T-helper 17 cell (primary cell): ENCODE measurements at regions not wholly inside any gene's neighbourhood (a gene's known extent, or its start where the extent isn't known, plus 50 kb on each side); places are given as distances from the start of the nearest gene placed in this dataset.
"Not testable (repeated sequence)": the region's sequence is repeated elsewhere in the genome, so short reads cannot be mapped to it uniquely, and the experiment has no call there.

Experiments used
- ATAC-seq: fragments of 150-1000 bp; cut with Tn5 transposase; 2 replicates; pipeline ENCODE4 v1.10.0; 2021; ENCODE audit warnings: mild to moderate bottlenecking, moderate library complexity
- DNase-seq, 3 donors: peaks; one replicate each; pipeline versions ENCODE4 v3.0.0 to v3.0.0-alpha.2; 2020 to 2021
- H3K9me3 ChIP-seq: one replicate; pipeline ENCODE4 v1.7.0; 2013; ENCODE audit warnings: low read length, mild to moderate bottlenecking; ENCODE audit not compliant: control insufficient read depth, poor library complexity, severe bottlenecking
- H3K27ac Mint-ChIP-seq: one replicate; pipeline ENCODE4 v1.8.0; 2022; ENCODE audit warnings: mild to moderate bottlenecking, moderate library complexity, mixed read lengths
- H3K27me3 Mint-ChIP-seq: one replicate; pipeline ENCODE4 v1.8.0; 2022; ENCODE audit warnings: mixed read lengths
- H3K36me3 Mint-ChIP-seq: one replicate; pipeline ENCODE4 v1.8.0; 2022; ENCODE audit warnings: low read depth, mixed read lengths
- H3K4me1 Mint-ChIP-seq: one replicate; pipeline ENCODE4 v1.8.0; 2022; ENCODE audit warnings: mild to moderate bottlenecking, mixed read lengths
- H3K4me3 Mint-ChIP-seq: one replicate; pipeline ENCODE4 v1.8.0; 2022; ENCODE audit warnings: mild to moderate bottlenecking, moderate library complexity, mixed read lengths

DNA sequence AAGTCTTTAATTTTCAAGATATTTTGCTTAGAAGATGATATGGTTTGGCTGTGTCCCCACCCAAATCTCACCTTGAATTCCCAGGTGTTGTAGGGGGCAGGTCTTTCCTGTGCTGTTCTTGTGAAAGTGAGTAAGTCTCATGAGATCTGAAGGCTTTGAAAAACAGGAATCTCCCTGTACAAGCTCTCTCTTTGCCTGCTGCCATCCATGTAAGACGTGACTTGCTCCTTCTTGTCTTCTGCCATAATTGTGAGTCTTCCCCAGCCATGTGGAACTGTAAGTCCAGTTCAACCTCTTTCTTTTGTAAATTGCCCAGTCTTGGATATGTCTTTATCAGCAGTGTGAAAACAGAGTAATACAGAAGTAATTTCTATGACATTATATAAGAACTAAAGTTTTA, 1255.2 kb upstream of the LRRTM3 start:
- not testable (repeated sequence) for H3K4me3 Mint-ChIP-seq, H3K4me1 Mint-ChIP-seq, H3K27ac Mint-ChIP-seq, DNase-seq, ATAC-seq, H3K27me3 Mint-ChIP-seq, H3K36me3 Mint-ChIP-seq, H3K9me3 ChIP-seq

DNA sequence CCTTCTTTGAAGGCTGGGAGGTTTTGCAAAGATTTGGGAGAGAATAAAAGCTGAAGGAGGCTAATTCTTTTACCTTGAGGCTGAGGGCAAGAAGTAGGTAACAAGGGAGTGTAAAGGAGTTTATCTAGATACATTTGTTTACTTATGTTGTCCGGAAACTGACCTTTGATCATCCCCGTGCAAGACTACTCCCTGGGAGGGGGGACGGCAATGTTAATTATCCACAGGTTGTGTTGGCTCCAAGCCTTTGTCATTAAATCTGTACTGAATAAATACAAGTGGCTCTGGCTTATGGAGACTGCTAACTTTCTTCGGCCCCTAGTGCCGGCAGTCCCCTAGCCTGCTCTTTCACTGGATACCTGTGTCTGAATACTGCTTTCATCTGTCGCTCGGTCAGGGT, 1250.6 kb upstream of the LRRTM3 start:
- Mint-ChIP-seq H3K27ac (no peak overlapping the region), H3K4me1 (no peaks in the 10 kb centered on the region), H3K36me3 (no peaks in the 10 kb centered on the region), H3K27me3 (no peaks in the 10 kb centered on the region), H3K4me3 (no peak overlapping the region)
- DNase-seq: no peak
- no peaks in the 10 kb centered on the region for H3K9me3 ChIP-seq
- no peak for ATAC-seq

DNA sequence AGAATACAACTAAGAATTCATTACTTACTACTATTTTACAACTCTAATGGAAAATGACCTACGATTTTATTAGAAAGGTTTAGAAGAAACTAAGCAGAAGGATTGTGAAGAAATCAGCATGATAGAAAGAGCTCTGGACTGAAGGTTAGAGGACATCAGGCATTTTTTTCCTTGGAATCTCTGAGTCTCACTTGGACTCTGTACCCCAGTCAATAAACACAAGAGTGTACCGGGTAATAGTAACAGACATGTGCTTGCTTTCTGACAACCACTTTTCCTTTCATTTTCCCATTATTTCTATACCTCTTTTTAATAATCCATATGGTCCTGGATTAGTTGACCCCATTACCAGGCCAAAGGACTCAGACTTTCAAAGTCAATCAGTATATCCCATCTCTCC, 1240.9 kb upstream of the LRRTM3 start:
- Mint-ChIP-seq H3K4me3 (no peak overlapping the region), H3K36me3 (no peaks in the 10 kb centered on the region), H3K4me1 (no peaks in the 10 kb centered on the region), H3K27ac (no peak overlapping the region), H3K27me3 (no peaks in the 10 kb centered on the region)
- no peak for DNase-seq
- no peak for ATAC-seq
- H3K9me3 ChIP-seq: no peaks in the 10 kb centered on the region

DNA sequence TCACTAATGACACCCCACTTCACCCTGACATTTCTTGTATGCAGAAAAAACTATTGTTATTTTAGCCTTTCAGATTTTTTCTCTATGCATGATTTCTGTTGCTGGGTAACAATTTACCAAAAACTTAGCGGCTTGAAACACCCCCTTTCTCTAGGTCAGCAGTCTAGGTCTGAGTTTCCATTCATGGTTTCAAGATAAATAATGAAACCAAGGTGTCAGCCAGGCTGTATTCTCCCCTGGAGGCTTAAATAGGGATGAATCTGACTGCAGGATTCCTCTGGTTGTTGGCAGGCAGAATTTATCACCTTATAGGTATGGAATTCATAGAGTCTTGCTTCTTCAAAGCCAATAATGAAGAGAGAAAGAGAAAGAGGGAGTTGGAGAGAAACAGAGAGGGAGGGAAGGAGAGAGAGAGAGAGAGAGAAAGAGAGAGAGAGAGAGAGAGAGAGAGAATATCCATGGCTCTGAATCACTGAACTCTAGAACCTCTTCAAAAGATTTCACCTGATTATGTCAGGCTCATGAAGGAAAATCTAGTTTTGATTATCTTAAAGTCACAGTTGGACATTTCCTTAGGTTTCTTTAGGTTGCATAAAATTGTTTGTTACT, 1224.6 kb upstream of the LRRTM3 start:
- DNase-seq (no peak), ATAC-seq (no peak)
- Mint-ChIP-seq H3K4me3 (no peak overlapping the region), H3K4me1 (no peaks in the 10 kb centered on the region), H3K36me3 (no peaks in the 10 kb centered on the region), H3K27me3 (no peaks in the 10 kb centered on the region), H3K27ac (no peak overlapping the region)
- no peaks in the 10 kb centered on the region for H3K9me3 ChIP-seq

DNA sequence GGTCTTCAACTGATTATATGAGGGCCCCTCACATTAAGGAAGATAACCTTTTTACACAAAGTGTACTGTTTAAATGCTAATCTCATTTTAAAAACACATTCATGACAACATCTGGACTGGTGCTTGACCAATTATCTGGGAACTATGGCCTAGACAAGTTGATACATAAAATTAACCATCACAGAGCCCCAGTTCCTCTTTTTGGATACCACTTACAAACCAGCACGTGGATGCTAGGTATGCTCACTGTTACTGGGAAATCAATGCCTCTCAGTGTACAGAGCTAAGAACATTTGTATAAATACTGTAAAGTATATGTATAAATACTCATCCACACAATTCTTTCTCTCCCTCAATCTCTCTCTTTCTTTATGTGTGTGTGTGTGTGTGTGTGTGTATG, 1217.8 kb upstream of the LRRTM3 start:
- Mint-ChIP-seq H3K4me3 (no peak overlapping the region), H3K27ac (no peak overlapping the region), H3K36me3 (no peaks in the 10 kb centered on the region), H3K4me1 (no peaks in the 10 kb centered on the region), H3K27me3 (no peaks in the 10 kb centered on the region)
- no peak for DNase-seq
- ATAC-seq: no peak
- no peaks in the 10 kb centered on the region for H3K9me3 ChIP-seq

DNA sequence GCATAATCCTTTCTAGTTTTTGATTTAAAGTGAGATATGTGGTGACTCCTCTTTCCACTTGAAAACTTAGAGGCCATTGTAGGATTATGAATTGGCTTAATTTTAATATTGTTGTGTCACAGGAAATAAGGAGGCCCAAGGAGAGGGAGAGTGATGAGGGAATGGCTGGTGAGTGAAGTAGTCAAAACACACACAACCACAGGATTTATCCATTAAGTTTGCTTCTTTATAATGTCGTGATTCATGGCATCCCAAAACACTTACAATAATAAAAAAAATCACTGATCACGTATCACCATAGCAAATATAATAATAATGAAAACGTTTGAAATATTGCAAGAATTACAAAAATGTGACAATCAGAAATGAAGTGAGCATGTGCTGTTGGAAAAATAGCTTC, 1215.5 kb upstream of the LRRTM3 start:
- Mint-ChIP-seq H3K27me3 (no peaks in the 10 kb centered on the region), H3K4me3 (no peak overlapping the region), H3K4me1 (no peaks in the 10 kb centered on the region), H3K36me3 (no peaks in the 10 kb centered on the region), H3K27ac (no peak overlapping the region)
- ATAC-seq (no peak), DNase-seq (no peak)
- H3K9me3 ChIP-seq: no peaks in the 10 kb centered on the region

DNA sequence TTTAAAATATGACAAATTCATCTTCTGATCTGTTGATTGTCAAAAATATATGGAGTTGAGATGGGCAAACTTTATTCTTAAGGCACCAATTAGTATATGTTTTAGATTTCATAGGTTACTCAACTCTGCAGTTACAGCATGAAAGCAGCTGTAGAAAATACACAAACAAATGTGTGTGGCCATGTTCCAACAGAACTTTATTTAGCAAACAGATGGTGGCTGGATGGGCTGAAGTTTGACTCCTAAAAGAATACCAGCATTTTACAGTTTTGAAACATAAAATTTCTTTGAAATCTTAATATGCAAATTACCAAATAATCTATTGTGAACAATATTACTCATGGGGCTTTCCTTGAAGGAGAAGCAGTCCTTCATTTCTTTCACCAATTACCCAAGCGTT, 1206.0 kb upstream of the LRRTM3 start:
- Mint-ChIP-seq H3K36me3 (no peaks in the 10 kb centered on the region), H3K4me1 (no peaks in the 10 kb centered on the region), H3K27me3 (no peaks in the 10 kb centered on the region), H3K27ac (no peak overlapping the region), H3K4me3 (no peak overlapping the region)
- H3K9me3 ChIP-seq: no peaks in the 10 kb centered on the region
- DNase-seq (no peak), ATAC-seq (no peak)

DNA sequence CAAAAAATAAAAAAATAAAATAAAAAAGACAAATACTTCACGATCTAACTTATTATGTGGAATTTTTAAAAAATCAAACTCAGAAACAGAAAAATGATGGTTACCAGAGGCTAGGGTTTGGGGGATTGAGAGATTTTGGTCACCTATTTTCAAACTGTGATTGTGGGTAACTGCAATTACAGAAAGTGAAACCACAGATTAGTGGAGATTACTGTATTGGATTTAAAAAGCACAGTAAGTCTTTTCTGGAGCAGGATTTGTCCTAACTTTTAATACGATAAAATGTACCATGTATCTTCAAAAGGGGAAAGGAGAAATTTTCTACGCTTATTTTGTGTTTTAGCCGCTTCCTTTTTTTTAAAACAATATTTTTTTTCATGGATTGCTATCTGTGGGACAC, 1204.9 kb upstream of the LRRTM3 start:
- Mint-ChIP-seq H3K4me3 (no peak overlapping the region), H3K4me1 (no peaks in the 10 kb centered on the region), H3K36me3 (no peaks in the 10 kb centered on the region), H3K27ac (no peak overlapping the region), H3K27me3 (no peaks in the 10 kb centered on the region)
- H3K9me3 ChIP-seq: no peaks in the 10 kb centered on the region
- DNase-seq (no peak), ATAC-seq (no peak)

DNA sequence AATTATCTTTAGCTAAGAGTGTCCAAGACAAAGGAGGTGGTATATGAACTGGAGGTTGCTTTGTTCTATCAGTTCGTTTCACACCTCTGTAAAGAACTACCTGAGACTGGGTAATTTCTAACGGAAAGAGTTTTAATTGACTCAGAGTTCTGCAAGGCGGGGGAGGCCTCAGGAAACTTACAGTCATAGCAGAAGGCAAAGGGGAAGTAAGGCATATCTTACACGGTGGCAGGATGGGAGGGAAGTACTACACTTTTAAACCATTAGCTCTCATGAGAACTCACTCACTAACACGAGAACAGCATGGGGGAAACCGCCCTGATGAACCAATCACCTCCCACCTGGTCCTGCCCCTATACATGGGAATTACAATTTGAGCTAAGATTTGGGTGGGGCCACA, 1202.3 kb upstream of the LRRTM3 start:
- Mint-ChIP-seq H3K36me3 (no peaks in the 10 kb centered on the region), H3K4me1 (no peaks in the 10 kb centered on the region), H3K27ac (no peak overlapping the region), H3K4me3 (no peak overlapping the region), H3K27me3 (no peaks in the 10 kb centered on the region)
- ATAC-seq (no peak), DNase-seq (no peak)
- no peaks in the 10 kb centered on the region for H3K9me3 ChIP-seq

DNA sequence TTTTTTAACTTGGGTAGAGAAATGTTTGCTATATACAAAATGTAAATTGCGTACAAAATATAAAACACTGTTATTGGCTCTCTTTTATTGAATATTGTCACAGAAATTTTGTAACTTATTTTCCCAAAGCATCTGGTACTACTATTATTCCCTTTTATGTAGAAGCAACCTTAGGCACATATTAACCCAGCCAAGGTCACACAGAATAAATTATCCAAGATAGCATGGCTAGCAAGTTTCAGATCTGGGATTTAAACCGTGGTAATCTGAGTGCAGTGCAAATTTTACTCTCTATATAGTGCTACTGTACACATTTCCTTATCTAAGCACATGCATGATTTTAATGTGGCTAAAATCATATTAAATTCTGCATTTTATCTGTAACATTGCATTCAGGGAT, 1190.5 kb upstream of the LRRTM3 start:
- ATAC-seq (no peak), DNase-seq (no peak)
- Mint-ChIP-seq H3K36me3 (no peaks in the 10 kb centered on the region), H3K27ac (no peak overlapping the region), H3K27me3 (no peaks in the 10 kb centered on the region), H3K4me3 (no peak overlapping the region), H3K4me1 (no peaks in the 10 kb centered on the region)
- no peaks in the 10 kb centered on the region for H3K9me3 ChIP-seq

DNA sequence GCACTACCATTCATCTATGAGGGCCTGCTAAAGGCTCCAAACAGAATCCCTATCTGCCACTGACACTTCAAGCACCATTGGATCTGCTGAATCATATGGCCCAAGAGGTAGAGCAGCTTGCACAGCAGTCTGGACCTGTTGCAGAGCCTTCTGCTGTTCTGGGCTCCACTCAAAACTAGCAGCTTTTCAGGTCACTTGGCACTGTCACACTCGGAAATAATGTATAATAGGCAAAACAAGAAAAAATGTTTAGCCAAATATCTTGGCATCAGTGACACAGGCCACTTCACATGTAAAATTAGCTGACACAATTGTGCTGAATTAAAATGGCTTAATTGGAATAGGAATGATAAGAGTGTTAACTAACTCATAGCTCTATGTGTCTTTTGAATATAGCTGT, 1182.9 kb upstream of the LRRTM3 start:
- ATAC-seq: no peak

DNA sequence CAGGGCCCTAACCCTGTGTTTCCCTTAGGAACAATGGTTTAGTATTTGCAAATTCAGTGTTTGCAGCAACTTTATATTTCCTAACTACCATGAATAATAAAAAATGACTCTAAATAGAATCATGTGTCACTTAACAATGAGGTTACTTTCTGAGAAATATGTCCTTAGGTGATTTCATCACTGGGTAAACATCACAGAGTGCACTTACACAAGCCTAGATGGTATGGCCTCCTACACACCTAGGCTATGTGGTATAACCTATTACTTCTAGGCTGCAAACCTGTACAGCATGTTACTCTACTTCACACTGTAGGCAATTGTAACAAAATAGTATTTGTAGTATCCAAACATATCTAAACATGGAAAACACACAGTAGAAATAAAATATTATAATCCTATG, 1174.6 kb upstream of the LRRTM3 start:
- no peaks in the 10 kb centered on the region for H3K27me3 Mint-ChIP-seq
- H3K27ac Mint-ChIP-seq: no peak overlapping the region
- no peaks in the 10 kb centered on the region for H3K9me3 ChIP-seq
- ATAC-seq: no peak
- DNase-seq: no peak
- no peaks in the 10 kb centered on the region for H3K36me3 Mint-ChIP-seq
- no peak overlapping the region for H3K4me3 Mint-ChIP-seq
- H3K4me1 Mint-ChIP-seq: no peaks in the 10 kb centered on the region

More for the DNA sequence above, 1182.9 kb upstream of the LRRTM3 start:
- Mint-ChIP-seq H3K27ac (no peak overlapping the region), H3K4me3 (no peak overlapping the region), H3K36me3 (no peaks in the 10 kb centered on the region), H3K27me3 (no peaks in the 10 kb centered on the region), H3K4me1 (no peaks in the 10 kb centered on the region)
- no peak for DNase-seq
- H3K9me3 ChIP-seq: peaks cover 3% of the 10 kb centered on the region

DNA sequence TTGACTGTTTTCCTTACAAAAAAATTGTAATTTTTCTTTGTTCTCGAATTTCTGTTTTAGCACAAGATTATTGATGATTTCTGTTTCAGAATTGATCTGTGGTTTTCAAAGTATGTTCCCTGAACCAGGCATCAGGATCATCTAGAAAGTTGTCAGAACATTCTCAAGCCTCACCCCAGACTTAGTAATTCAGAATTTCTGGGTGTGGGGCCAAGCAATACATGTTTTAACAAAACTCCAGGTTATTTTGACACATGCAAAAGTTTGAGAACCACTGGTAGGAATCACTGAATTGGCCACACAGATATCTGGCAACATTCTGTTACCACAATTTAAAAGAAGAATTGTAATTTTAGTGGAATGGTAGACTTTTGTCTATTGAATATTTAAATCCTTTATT, 1173.9 kb upstream of the LRRTM3 start:
- Mint-ChIP-seq H3K4me3 (no peak overlapping the region), H3K27ac (no peak overlapping the region), H3K4me1 (no peaks in the 10 kb centered on the region), H3K27me3 (no peaks in the 10 kb centered on the region), H3K36me3 (no peaks in the 10 kb centered on the region)
- DNase-seq (no peak), ATAC-seq (no peak)
- H3K9me3 ChIP-seq: no peaks in the 10 kb centered on the region

DNA sequence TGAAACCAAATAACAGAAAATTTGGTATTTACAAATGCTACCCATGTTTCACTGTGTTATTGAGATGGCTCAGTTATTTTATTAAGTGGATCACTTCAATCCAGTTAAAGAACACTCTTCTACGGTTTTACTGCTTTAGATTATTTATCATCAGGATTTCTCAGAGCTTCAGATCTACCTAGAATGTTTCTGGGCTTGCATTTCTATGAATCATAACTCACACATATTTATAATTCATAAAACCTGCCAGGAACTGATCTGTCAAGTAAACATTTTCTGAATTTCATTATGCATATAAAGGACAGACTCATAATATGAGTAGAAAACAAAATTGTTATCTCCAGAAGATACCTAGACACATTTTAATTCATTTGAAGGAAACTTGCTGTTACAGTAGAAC, 1172.3 kb upstream of the LRRTM3 start:
- DNase-seq (no peak), ATAC-seq (no peak)
- no peak overlapping the region for H3K27ac Mint-ChIP-seq
- H3K4me3 Mint-ChIP-seq: no peak overlapping the region
- no peaks in the 10 kb centered on the region for H3K36me3 Mint-ChIP-seq
- no peaks in the 10 kb centered on the region for H3K9me3 ChIP-seq
- H3K4me1 Mint-ChIP-seq: no peaks in the 10 kb centered on the region
- no peaks in the 10 kb centered on the region for H3K27me3 Mint-ChIP-seq

DNA sequence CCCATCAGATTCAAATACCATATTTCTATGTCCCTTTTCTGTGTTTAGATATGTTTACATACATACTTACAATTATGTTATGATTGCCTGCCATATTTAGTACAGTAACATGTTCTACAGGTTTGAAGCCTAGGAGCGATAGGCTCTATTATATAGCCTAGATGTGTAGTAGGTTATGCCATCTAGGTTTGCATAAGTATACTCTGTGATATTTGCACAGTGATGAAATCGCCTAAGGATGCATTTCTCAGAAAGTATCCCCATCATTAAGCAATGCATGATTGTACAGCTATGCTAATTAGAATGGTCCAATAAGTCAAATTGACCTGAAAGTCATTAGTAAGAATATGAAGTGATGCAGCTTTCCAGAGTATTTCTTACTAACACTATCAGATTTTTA, 1171.7 kb upstream of the LRRTM3 start:
- no peaks in the 10 kb centered on the region for H3K4me1 Mint-ChIP-seq

More for the DNA sequence above, 1171.7 kb upstream of the LRRTM3 start:
- H3K9me3 ChIP-seq: no peaks in the 10 kb centered on the region
- no peaks in the 10 kb centered on the region for H3K36me3 Mint-ChIP-seq
- no peaks in the 10 kb centered on the region for H3K27me3 Mint-ChIP-seq
- ATAC-seq: no peak
- DNase-seq: no peak
- no peak overlapping the region for H3K27ac Mint-ChIP-seq
- H3K4me3 Mint-ChIP-seq: no peak overlapping the region
